Breast epithelium (tissue), 4 donors: ENCODE measurements at regions not wholly inside any gene's neighbourhood (a gene's known extent, or its start where the extent isn't known, plus 50 kb on each side); places are given as distances from the start of the nearest gene placed in this dataset.
"Not testable (repeated sequence)": the region's sequence is repeated elsewhere in the genome, so short reads cannot be mapped to it uniquely, and the experiment has no call there.

Experiments
- DNase-seq, 2 donors: peaks; one replicate each; pipeline ENCODE4 v3.0.0-alpha.2; 2019; ENCODE audit warnings: low spot score in 2 of 2
- H3K27ac ChIP-seq, 2 donors: fragments of 200-600 bp; sonication (generic) in 1 of 2; one replicate each; pipeline ENCODE4 v1.5.1; 2016 to 2019; ENCODE audit warnings: mild to moderate bottlenecking in 1 of 2
- H3K27me3 ChIP-seq, 2 donors: fragments of 200-600 bp; sonication (generic) in 1 of 2; one replicate each; pipeline versions ENCODE4 v1.5.1 to v1.6.0; 2017 to 2019; ENCODE audit warnings: control low read depth in 1 of 2, mild to moderate bottlenecking in 1 of 2
- H3K36me3 ChIP-seq: fragments of 200-600 bp; one replicate; pipeline ENCODE4 v1.5.1; 2019
- H3K4me1 ChIP-seq, 2 donors: fragments of 200-600 bp; sonication (generic); one replicate each; pipeline ENCODE4 v1.5.1; 2016 to 2019; ENCODE audit warnings: control low read depth in 1 of 2
- H3K4me3 ChIP-seq, 3 donors: fragments of 200-600 bp; sonication (generic); 1 replicate in 2 of 3; 2 replicates in 1 of 3; pipeline ENCODE4 v1.5.1; 2016 to 2019; ENCODE audit warnings: mild to moderate bottlenecking in 3 of 3, moderate library complexity in 2 of 3
- H3K9me3 ChIP-seq, 2 donors: fragments of 200-600 bp; sonication (generic) in 1 of 2; one replicate each; pipeline ENCODE4 v1.5.1; 2016 to 2019; ENCODE audit warnings: control low read depth in 1 of 2
- CTCF ChIP-seq, 3 donors: fragments of 450-650 bp; IDR thresholded peaks; one replicate each; pipeline ENCODE4 v1.5.1; 2016 to 2017; ENCODE audit warnings: antibody characterized with exemption in 3 of 3, mild to moderate bottlenecking in 3 of 3, moderate library complexity in 3 of 3
- POLR2A ChIP-seq: fragments of 450-650 bp; IDR thresholded peaks from one replicate; pipeline ENCODE4 v1.6.1; 2016; ENCODE audit warnings: antibody characterized with exemption, mild to moderate bottlenecking, moderate library complexity
- POLR2AphosphoS5 ChIP-seq, 3 donors: sonication (generic); formaldehyde crosslinking; IDR thresholded peaks; one replicate each; pipeline ENCODE4 v1.6.1; 2017; ENCODE audit warnings: antibody characterized with exemption in 3 of 3
- intact Hi-C: fragments of 100-400 bp; cut with DNase I; formaldehyde crosslinking; loops from one replicate; pipeline ENCODE4 v1.15.1; 2023; ENCODE audit warnings: low total_unique reads

- intact Hi-C loops = no loop called here
- Histone ChIP-seq H3K4me3 (no peak overlapping the region), H3K4me1 (no peaks in the 10 kb centered on the region), H3K27me3 (no peaks in the 10 kb centered on the region), H3K27ac (no peak overlapping the region), H3K36me3 (no peaks in the 10 kb centered on the region), H3K9me3 (no peaks in the 10 kb centered on the region)
- no peak for DNase-seq
- TF ChIP-seq POLR2AphosphoS5 (IDR thresholded peaks at IDR 0.05) (no peak), CTCF (IDR thresholded peaks at IDR 0.05) (no peak), POLR2A (no peak)
These were observed 204.4 kb upstream of the C2CD4B start for GRCh38 chr15:62369454-62369853.

- H3K9me3 ChIP-seq, H3K27ac ChIP-seq, H3K27me3 ChIP-seq, intact Hi-C loops, DNase-seq, H3K36me3 ChIP-seq, H3K4me1 ChIP-seq, H3K4me3 ChIP-seq: not testable (repeated sequence)
These were observed 206.6 kb upstream of the C2CD4B start for GRCh38 chr15:62371683-62372082.

- H3K9me3 ChIP-seq = no peaks in the 10 kb centered on the region
- TF ChIP-seq POLR2AphosphoS5 (IDR thresholded peaks at IDR 0.05) (no peak), CTCF (IDR thresholded peaks at IDR 0.05) (no peak), POLR2A (no peak)
- H3K4me1 ChIP-seq = no peaks in the 10 kb centered on the region
- no peak for DNase-seq
- H3K27me3 ChIP-seq = no peaks in the 10 kb centered on the region
- no peaks in the 10 kb centered on the region for H3K36me3 ChIP-seq
- no peak overlapping the region for H3K4me3 ChIP-seq
- intact Hi-C loops = no loop called here
- no peak overlapping the region for H3K27ac ChIP-seq
These were observed 212.8 kb upstream of the C2CD4B start for GRCh38 chr15:62377736-62378480.

GRCh38 chr15:62378772-62379498 lies 213.8 kb upstream of the C2CD4B start:
- Histone ChIP-seq H3K36me3 (no peaks in the 10 kb centered on the region), H3K27me3 (no peaks in the 10 kb centered on the region), H3K4me1 (no peaks in the 10 kb centered on the region), H3K9me3 (no peaks in the 10 kb centered on the region), H3K27ac (no peak overlapping the region), H3K4me3 (no peak overlapping the region)
- DNase-seq = no peak
- intact Hi-C loops = no loop called here
- no peak for TF ChIP-seq POLR2AphosphoS5 (IDR thresholded peaks at IDR 0.05)
- no peak for TF ChIP-seq CTCF (IDR thresholded peaks at IDR 0.05)
- TF ChIP-seq POLR2A = no peak

- H3K4me3 ChIP-seq = no peak overlapping the region
- no peak for TF ChIP-seq CTCF (IDR thresholded peaks at IDR 0.05)
- no peak for TF ChIP-seq POLR2A
- TF ChIP-seq POLR2AphosphoS5 (IDR thresholded peaks at IDR 0.05) = no peak
- H3K27ac ChIP-seq = no peak overlapping the region
- no peaks in the 10 kb centered on the region for H3K36me3 ChIP-seq
- no peaks in the 10 kb centered on the region for H3K27me3 ChIP-seq
- H3K9me3 ChIP-seq = no peaks in the 10 kb centered on the region
- no peak for DNase-seq
- intact Hi-C loops = no loop called here
- H3K4me1 ChIP-seq = no peaks in the 10 kb centered on the region
These were observed 214.9 kb upstream of the C2CD4B start for GRCh38 chr15:62380011-62380410.
